H9 (cell line): ENCODE measurements at regions not wholly inside any gene's neighbourhood (a gene's known extent, or its start where the extent isn't known, plus 50 kb on each side); places are given as distances from the start of the nearest gene placed in this dataset.

Source experiments
- DNase-seq: peaks from one replicate; pipeline ENCODE4 v3.0.0-alpha.2; 2017
- H2AFZ ChIP-seq: one replicate; pipeline ENCODE4 v1.6.1; 2013; ENCODE audit warnings: mild to moderate bottlenecking, low read length, control low read depth, moderate library complexity
- H2AK5ac ChIP-seq: 2 replicates; pipeline ENCODE4 v1.6.1; 2013; ENCODE audit warnings: low read length, control low read depth, mixed read lengths; ENCODE audit not compliant: insufficient read length
- H2BK120ac ChIP-seq: one replicate; pipeline ENCODE4 v1.6.1; 2013; ENCODE audit warnings: low read depth, mild to moderate bottlenecking, low read length, control low read depth, inconsistent platforms; ENCODE audit not compliant: poor library complexity, severe bottlenecking
- H2BK12ac ChIP-seq: 2 replicates; pipeline ENCODE4 v1.6.1; 2013; ENCODE audit warnings: low read length, control low read depth, mixed read lengths, low read depth; ENCODE audit not compliant: insufficient read length
- H2BK15ac ChIP-seq: 2 replicates; pipeline ENCODE4 v1.6.1; 2013; ENCODE audit warnings: low read depth, low read length, control low read depth
- H2BK20ac ChIP-seq: one replicate; pipeline ENCODE4 v1.6.1; 2013; ENCODE audit warnings: low read depth, mild to moderate bottlenecking, low read length, control low read depth, inconsistent platforms; ENCODE audit not compliant: poor library complexity, severe bottlenecking
- H2BK5ac ChIP-seq: 2 replicates; pipeline ENCODE4 v1.6.1; 2013; ENCODE audit warnings: low read length, control low read depth, mixed read lengths; ENCODE audit not compliant: insufficient read length
- H3K14ac ChIP-seq: 2 replicates; pipeline ENCODE4 v1.6.1; 2013; ENCODE audit warnings: low read length, control low read depth; ENCODE audit not compliant: insufficient read depth
- H3K18ac ChIP-seq: 2 replicates; pipeline ENCODE4 v1.6.1; 2013; ENCODE audit warnings: low read depth, mild to moderate bottlenecking, mixed read lengths, low read length, control low read depth; ENCODE audit not compliant: insufficient read length
- H3K23ac ChIP-seq: 2 replicates; pipeline ENCODE4 v1.6.1; 2013; ENCODE audit warnings: low read length, control low read depth, mixed read lengths, low read depth; ENCODE audit not compliant: insufficient read length
- H3K23me2 ChIP-seq: 2 replicates; pipeline ENCODE4 v1.6.1; 2013; ENCODE audit warnings: low read depth, mild to moderate bottlenecking, mixed read lengths, low read length, control low read depth; ENCODE audit not compliant: insufficient read length, poor library complexity, severe bottlenecking
- H3K27ac ChIP-seq: 2 replicates; pipeline ENCODE4 v1.5.1; 2013; ENCODE audit warnings: low read length, control low read depth, mixed read lengths, low read depth; ENCODE audit not compliant: insufficient read length
- H3K27me3 ChIP-seq: 2 replicates; pipeline ENCODE4 v1.6.1; 2013; ENCODE audit warnings: low read length, control low read depth, inconsistent platforms; ENCODE audit not compliant: insufficient read depth
- H3K4ac ChIP-seq: 2 replicates; pipeline ENCODE4 v1.6.1; 2013; ENCODE audit warnings: low read depth, mild to moderate bottlenecking, control low read depth, inconsistent platforms, low read length, moderate library complexity
- H3K4me1 ChIP-seq: 2 replicates; pipeline ENCODE4 v1.6.1; 2013; ENCODE audit warnings: low read length, control low read depth, inconsistent platforms; ENCODE audit not compliant: insufficient read depth
- H3K4me2 ChIP-seq: 2 replicates; pipeline ENCODE4 v1.6.1; 2013; ENCODE audit warnings: low read length, control low read depth, mixed read lengths; ENCODE audit not compliant: insufficient read length, insufficient read depth
- H3K56ac ChIP-seq: 2 replicates; pipeline ENCODE4 v1.6.1; 2013; ENCODE audit warnings: low read depth, mild to moderate bottlenecking, mixed read lengths, low read length, control low read depth; ENCODE audit not compliant: insufficient read length
- H3K79me1 ChIP-seq: 2 replicates; pipeline ENCODE4 v1.6.1; 2013; ENCODE audit warnings: low read depth, mild to moderate bottlenecking, moderate library complexity, low read length, control low read depth, inconsistent platforms; ENCODE audit not compliant: insufficient read depth, poor library complexity, severe bottlenecking
- H3K79me2 ChIP-seq: 2 replicates; pipeline ENCODE4 v1.6.1; 2013; ENCODE audit warnings: low read length, control low read depth, inconsistent platforms; ENCODE audit not compliant: insufficient read depth
- H3K9ac ChIP-seq: 2 replicates; pipeline ENCODE4 v1.6.1; 2013; ENCODE audit warnings: low read length, control low read depth, mixed read lengths; ENCODE audit not compliant: insufficient read length; ENCODE audit errors: extremely low read depth
- H3K9me3 ChIP-seq: one replicate; pipeline ENCODE4 v1.6.1; 2013; ENCODE audit warnings: low read depth, low read length, inconsistent platforms; ENCODE audit not compliant: control insufficient read depth
- H3T11ph ChIP-seq: one replicate; pipeline ENCODE4 v1.6.1; 2013; ENCODE audit warnings: mild to moderate bottlenecking, low read length, control low read depth, inconsistent platforms
- H4K20me1 ChIP-seq: one replicate; pipeline ENCODE4 v1.6.1; 2013; ENCODE audit not compliant: control insufficient read depth, insufficient read length, insufficient read depth
- H4K5ac ChIP-seq: 2 replicates; pipeline ENCODE4 v1.6.1; 2013; ENCODE audit warnings: low read depth, mild to moderate bottlenecking, mixed read lengths, low read length, control low read depth; ENCODE audit not compliant: insufficient read length
- H4K8ac ChIP-seq: replicated peaks from 2 replicates; pipeline ENCODE4 v1.6.1; 2013; ENCODE audit warnings: low read length, control low read depth, mixed read lengths, low read depth; ENCODE audit not compliant: insufficient read length
- H4K91ac ChIP-seq: 2 replicates; pipeline ENCODE4 v1.6.1; 2013; ENCODE audit warnings: low read depth, mild to moderate bottlenecking, moderate library complexity, mixed read lengths, low read length, control low read depth; ENCODE audit not compliant: insufficient read length
- H3K27ac Mint-ChIP-seq, 3 experiments: 2 replicates in 2 of 3; 3 replicates in 1 of 3; pipeline ENCODE4 v1.8.0; 2020 to 2021; ENCODE audit warnings: mixed read lengths in 3 of 3, mild to moderate bottlenecking in 1 of 3, moderate library complexity in 1 of 3
- H3K27me3 Mint-ChIP-seq: 2 replicates; pipeline ENCODE4 v1.8.0; 2021; ENCODE audit warnings: low read depth, mild to moderate bottlenecking, moderate library complexity, mixed read lengths
- H3K36me3 Mint-ChIP-seq, 3 experiments: 2 replicates in 2 of 3; 3 replicates in 1 of 3; pipeline ENCODE4 v1.8.0; 2020 to 2021; ENCODE audit warnings: low read depth in 3 of 3, mixed read lengths in 3 of 3; ENCODE audit not compliant: insufficient read depth in 1 of 3
- H3K4me1 Mint-ChIP-seq, 2 experiments: 2 replicates each; pipeline ENCODE4 v1.8.0; 2020; ENCODE audit warnings: mixed read lengths in 2 of 2
- H3K4me3 Mint-ChIP-seq, 2 experiments: 2 replicates in 1 of 2; 3 replicates in 1 of 2; pipeline ENCODE4 v1.8.0; 2020 to 2021; ENCODE audit warnings: mild to moderate bottlenecking in 2 of 2, mixed read lengths in 2 of 2, moderate library complexity in 1 of 2
- H3K9me3 Mint-ChIP-seq, 2 experiments: 2 replicates in 1 of 2; 3 replicates in 1 of 2; pipeline ENCODE4 v1.8.0; 2020; ENCODE audit warnings: mild to moderate bottlenecking in 2 of 2, mixed read lengths in 2 of 2, moderate library complexity in 1 of 2
- WGBS: extraction: QIAGEN DNeasy Blood & Tissue Kit; methylation state at CpG from one replicate; pipeline ENCODE4 v1.1.7; 2013; ENCODE audit warnings: missing lambda C conversion rate, low lambda C conversion rate, mixed read lengths; ENCODE audit not compliant: insufficient read length; ENCODE audit errors: extremely low coverage; 5-methylcytosine and 5-hydroxymethylcytosine counted together
- TF ChIP-seq, protein P1 (sequence below): fragments of 200-600 bp; sonication (generic); conservative IDR thresholded peaks from 3 replicates; pipeline ENCODE4 v1.8.0; 2021; ENCODE audit warnings: antibody characterized with exemption, mild to moderate bottlenecking

DNA sequence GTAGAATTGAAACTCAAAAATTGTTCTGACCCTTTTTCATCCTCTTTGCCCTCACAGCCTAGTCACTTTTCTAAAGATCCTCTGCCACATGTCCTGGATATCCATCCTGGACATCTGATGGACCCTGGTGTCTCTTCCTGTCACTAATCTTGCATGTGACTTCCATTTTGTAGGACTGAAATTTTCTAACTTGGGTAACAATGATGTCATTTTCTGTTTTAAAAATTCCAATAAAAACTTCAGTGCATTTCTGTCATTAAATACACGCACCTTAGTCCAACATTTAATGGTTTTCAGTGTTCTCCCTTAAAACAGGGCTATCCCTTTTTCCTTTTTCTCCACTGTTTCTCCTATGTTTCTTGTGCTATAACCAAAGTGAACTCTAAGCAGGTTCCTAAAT, 684.9 kb upstream of the ANKRD30A start:
- Histone ChIP-seq H3K9ac (no peak overlapping the region), H3K14ac (no peak overlapping the region), H3K27me3 (no peaks in the 10 kb centered on the region), H3K4ac (no peak overlapping the region), H3K79me2 (no peaks in the 10 kb centered on the region), H3K56ac (no peak overlapping the region), H2BK12ac (no peak overlapping the region), H2BK5ac (no peak overlapping the region), H4K8ac (no peak overlapping the region), H3T11ph (no peak overlapping the region), H3K79me1 (no peaks in the 10 kb centered on the region), H3K27ac (no peak overlapping the region), H3K9me3 (no peaks in the 10 kb centered on the region), H3K4me2 (no peak overlapping the region), H4K5ac (no peak overlapping the region), H2BK20ac (no peak overlapping the region), H4K91ac (no peak overlapping the region), H3K4me1 (no peaks in the 10 kb centered on the region; the same call in 1 of the 2 replicates), H3K23ac (no peak overlapping the region), H4K20me1 (no peaks in the 10 kb centered on the region), H2AFZ (no peak overlapping the region), H3K23me2 (no peaks in the 10 kb centered on the region), H2BK15ac (no peak overlapping the region), H2AK5ac (no peak overlapping the region), H3K18ac (no peak overlapping the region), H2BK120ac (no peak overlapping the region)
- Mint-ChIP-seq H3K9me3 (no peaks in the 10 kb centered on the region; a peak in 1 of 5 replicates), H3K27me3 (no peaks in the 10 kb centered on the region), H3K27ac (no peak overlapping the region), H3K4me3 (no peak overlapping the region), H3K36me3 (no peaks in the 10 kb centered on the region), H3K4me1 (peaks cover 8 to 11% of the 10 kb centered on the region in 2 experiments)
- TF ChIP-seq, protein P1, sequence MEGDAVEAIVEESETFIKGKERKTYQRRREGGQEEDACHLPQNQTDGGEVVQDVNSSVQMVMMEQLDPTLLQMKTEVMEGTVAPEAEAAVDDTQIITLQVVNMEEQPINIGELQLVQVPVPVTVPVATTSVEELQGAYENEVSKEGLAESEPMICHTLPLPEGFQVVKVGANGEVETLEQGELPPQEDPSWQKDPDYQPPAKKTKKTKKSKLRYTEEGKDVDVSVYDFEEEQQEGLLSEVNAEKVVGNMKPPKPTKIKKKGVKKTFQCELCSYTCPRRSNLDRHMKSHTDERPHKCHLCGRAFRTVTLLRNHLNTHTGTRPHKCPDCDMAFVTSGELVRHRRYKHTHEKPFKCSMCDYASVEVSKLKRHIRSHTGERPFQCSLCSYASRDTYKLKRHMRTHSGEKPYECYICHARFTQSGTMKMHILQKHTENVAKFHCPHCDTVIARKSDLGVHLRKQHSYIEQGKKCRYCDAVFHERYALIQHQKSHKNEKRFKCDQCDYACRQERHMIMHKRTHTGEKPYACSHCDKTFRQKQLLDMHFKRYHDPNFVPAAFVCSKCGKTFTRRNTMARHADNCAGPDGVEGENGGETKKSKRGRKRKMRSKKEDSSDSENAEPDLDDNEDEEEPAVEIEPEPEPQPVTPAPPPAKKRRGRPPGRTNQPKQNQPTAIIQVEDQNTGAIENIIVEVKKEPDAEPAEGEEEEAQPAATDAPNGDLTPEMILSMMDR: no peak
- DNase-seq: no peak
- no CpG with 5 or more reads among the region's 1 CpG for WGBS
